Activated naive CD4-positive, alpha-beta T cell treated with anti-CD3 and anti-CD28 coated beads, Interleukin-2, amount 50 U/mL, for 72 hours (primary cell): ENCODE measurements at regions not wholly inside any gene's neighbourhood (a gene's known extent, or its start where the extent isn't known, plus 50 kb on each side); places are given as distances from the start of the nearest gene placed in this dataset.

Source experiments
- ATAC-seq, 2 donors: fragments of 150-1000 bp; cut with Tn5 transposase; 2 replicates each; pipeline ENCODE4 v1.10.0; 2021; ENCODE audit warnings: mild to moderate bottlenecking in 2 of 2, moderate library complexity in 2 of 2
- DNase-seq, 2 donors: peaks; one replicate each; pipeline ENCODE4 v3.0.0; 2021 to 2022; ENCODE audit warnings: low spot score in 2 of 2
- H3K27ac Mint-ChIP-seq, 2 donors: one replicate each; pipeline ENCODE4 v1.8.0; 2022; ENCODE audit warnings: mild to moderate bottlenecking in 2 of 2, mixed read lengths in 2 of 2
- H3K36me3 Mint-ChIP-seq, 2 donors: one replicate each; pipeline ENCODE4 v1.8.0; 2022; ENCODE audit warnings: mixed read lengths in 2 of 2
- H3K9me3 Mint-ChIP-seq, 2 donors: one replicate each; pipeline ENCODE4 v1.8.0; 2022; ENCODE audit warnings: mixed read lengths in 2 of 2

GRCh38 chr11:71340086-71340606 is 87.8 kb upstream of the SHANK2 start:
- no peaks in the 10 kb centered on the region for H3K36me3 Mint-ChIP-seq
- no peak for ATAC-seq

GRCh38 chr11:71339396-71339881 is 87.1 kb upstream of the SHANK2 start:
- H3K27ac Mint-ChIP-seq = no peak overlapping the region
- H3K36me3 Mint-ChIP-seq = no peaks in the 10 kb centered on the region
- H3K9me3 Mint-ChIP-seq = no peaks in the 10 kb centered on the region
- ATAC-seq (no peak), DNase-seq (no peak)

More at GRCh38 chr11:71340086-71340606, 87.8 kb upstream of the SHANK2 start:
- Mint-ChIP-seq H3K9me3 (no peaks in the 10 kb centered on the region), H3K27ac (no peak overlapping the region)
- no peak for DNase-seq

GRCh38 chr11:71338801-71339395 is 86.5 kb upstream of the SHANK2 start:
- H3K36me3 Mint-ChIP-seq = no peaks in the 10 kb centered on the region
- no peaks in the 10 kb centered on the region for H3K9me3 Mint-ChIP-seq
- H3K27ac Mint-ChIP-seq = no peak overlapping the region
- no peak for DNase-seq
- no peak for ATAC-seq

GRCh38 chr11:71336996-71337754 is 84.8 kb upstream of the SHANK2 start:
- Mint-ChIP-seq H3K36me3 (peaks cover 0 to 7% of the 10 kb centered on the region in 2 donors), H3K27ac (no peak overlapping the region), H3K9me3 (peaks cover 5% of the 10 kb centered on the region in 2 donors)
- DNase-seq = no peak
- ATAC-seq = no peak

GRCh38 chr11:71336176-71336995 is 84.0 kb upstream of the SHANK2 start:
- Mint-ChIP-seq H3K27ac (no peak overlapping the region), H3K9me3 (peaks cover 5 to 6% of the 10 kb centered on the region in 2 donors), H3K36me3 (peaks cover 0 to 7% of the 10 kb centered on the region in 2 donors)
- ATAC-seq (no peak), DNase-seq (no peak)

- ATAC-seq (no peak), DNase-seq (no peak)
- Mint-ChIP-seq H3K27ac (no peak overlapping the region), H3K9me3 (peaks cover 5 to 9% of the 10 kb centered on the region in 2 donors), H3K36me3 (peaks cover 0 to 7% of the 10 kb centered on the region in 2 donors)
Observed at GRCh38 chr11:71335371-71335770, 83.0 kb upstream of the SHANK2 start.

- Mint-ChIP-seq H3K27ac (no peak overlapping the region), H3K9me3 (peaks cover 5 to 9% of the 10 kb centered on the region in 2 donors), H3K36me3 (peaks cover 0 to 7% of the 10 kb centered on the region in 2 donors)
- no peak for ATAC-seq
- no peak for DNase-seq
Observed at GRCh38 chr11:71334191-71334590, 81.8 kb upstream of the SHANK2 start.

- peaks cover 0 to 7% of the 10 kb centered on the region in 2 donors for H3K36me3 Mint-ChIP-seq
- ATAC-seq (no peak), DNase-seq (no peak)
- peaks cover 5 to 9% of the 10 kb centered on the region in 2 donors for H3K9me3 Mint-ChIP-seq
- no peak overlapping the region for H3K27ac Mint-ChIP-seq
Observed at GRCh38 chr11:71333473-71333872, 81.1 kb upstream of the SHANK2 start.

- DNase-seq = no peak
- Mint-ChIP-seq H3K36me3 (peaks cover 0 to 7% of the 10 kb centered on the region in 2 donors), H3K9me3 (peaks cover 5 to 9% of the 10 kb centered on the region in 2 donors), H3K27ac (no peak overlapping the region)
- no peak for ATAC-seq
Observed at GRCh38 chr11:71332447-71332846, 80.1 kb upstream of the SHANK2 start.

GRCh38 chr11:71332046-71332445 is 79.7 kb upstream of the SHANK2 start:
- no peak for ATAC-seq
- no peak for DNase-seq
- peaks cover 5 to 9% of the 10 kb centered on the region in 2 donors for H3K9me3 Mint-ChIP-seq
- H3K27ac Mint-ChIP-seq = no peak overlapping the region
- peaks cover 0 to 7% of the 10 kb centered on the region in 2 donors for H3K36me3 Mint-ChIP-seq

- DNase-seq = no peak
- peaks cover 0 to 7% of the 10 kb centered on the region in 2 donors for H3K36me3 Mint-ChIP-seq
- ATAC-seq = no peak
- peaks cover 5 to 9% of the 10 kb centered on the region in 2 donors for H3K9me3 Mint-ChIP-seq
- H3K27ac Mint-ChIP-seq = no peak overlapping the region
Observed at GRCh38 chr11:71331631-71332030, 79.3 kb upstream of the SHANK2 start.

GRCh38 chr11:71330996-71331395 is 78.6 kb upstream of the SHANK2 start:
- no peak for DNase-seq
- no peak for ATAC-seq
- Mint-ChIP-seq H3K27ac (no peak overlapping the region), H3K9me3 (peaks cover 5 to 9% of the 10 kb centered on the region in 2 donors), H3K36me3 (peaks cover 0 to 7% of the 10 kb centered on the region in 2 donors)

- peaks cover 5 to 9% of the 10 kb centered on the region in 2 donors for H3K9me3 Mint-ChIP-seq
- ATAC-seq = no peak
- H3K36me3 Mint-ChIP-seq = peaks cover 0 to 7% of the 10 kb centered on the region in 2 donors
- DNase-seq = no peak
- H3K27ac Mint-ChIP-seq = no peak overlapping the region
Observed at GRCh38 chr11:71330349-71330748, 78.0 kb upstream of the SHANK2 start.

- peaks cover 5 to 9% of the 10 kb centered on the region in 2 donors for H3K9me3 Mint-ChIP-seq
- ATAC-seq = no peak
- H3K36me3 Mint-ChIP-seq = peaks cover 0 to 7% of the 10 kb centered on the region in 2 donors
- DNase-seq = no peak
- no peak overlapping the region for H3K27ac Mint-ChIP-seq
Observed at GRCh38 chr11:71329786-71330185, 77.4 kb upstream of the SHANK2 start.

GRCh38 chr11:71329165-71329510 is 76.8 kb upstream of the SHANK2 start:
- H3K27ac Mint-ChIP-seq = no peak overlapping the region
- peaks cover 5 to 9% of the 10 kb centered on the region in 2 donors for H3K9me3 Mint-ChIP-seq
- peaks cover 0 to 7% of the 10 kb centered on the region in 2 donors for H3K36me3 Mint-ChIP-seq
- DNase-seq (no peak), ATAC-seq (no peak)

- no peak overlapping the region for H3K27ac Mint-ChIP-seq
- H3K9me3 Mint-ChIP-seq = peaks cover 0 to 4% of the 10 kb centered on the region in 2 donors
- no peak for DNase-seq
- no peak for ATAC-seq
- no peaks in the 10 kb centered on the region for H3K36me3 Mint-ChIP-seq
Observed at GRCh38 chr11:71327156-71328085, 75.0 kb upstream of the SHANK2 start.
